GM21825 (cell line): ENCODE measurements at regions not wholly inside any gene's neighbourhood (a gene's known extent, or its start where the extent isn't known, plus 50 kb on each side); places are given as distances from the start of the nearest gene placed in this dataset.

Source experiments
- ATAC-seq: cut with Tn5 transposase; IDR thresholded peaks from one replicate; pipeline ENCODE4 v1.9.1; 2021; ENCODE audit warnings: mild to moderate bottlenecking, moderate library complexity; ENCODE audit not compliant: unreplicated experiment

- ATAC-seq = no peak
Measured at GRCh38 chr16:86791287-86792035, 213.1 kb downstream of the FOXL1 start.

- no peak for ATAC-seq
Measured at GRCh38 chr16:86794216-86794864, 216.0 kb downstream of the FOXL1 start.

- no peak for ATAC-seq
Measured at GRCh38 chr16:86797700-86798099, 219.4 kb downstream of the FOXL1 start.

GRCh38 chr16:86798247-86799041 lies 220.1 kb downstream of the FOXL1 start:
- no peak for ATAC-seq

GRCh38 chr16:86799367-86799766 lies 221.0 kb downstream of the FOXL1 start:
- no peak for ATAC-seq

GRCh38 chr16:86800894-86801293 lies 222.5 kb downstream of the FOXL1 start:
- ATAC-seq = no peak

GRCh38 chr16:86802013-86802412 lies 223.7 kb downstream of the FOXL1 start:
- ATAC-seq = no peak

- no peak for ATAC-seq
Measured at GRCh38 chr16:86805188-86805587, 226.8 kb downstream of the FOXL1 start.

- ATAC-seq = no peak
Measured at GRCh38 chr16:86806181-86806837, 228.0 kb downstream of the FOXL1 start.

- ATAC-seq = no peak
Measured at GRCh38 chr16:86806838-86807351, 228.5 kb downstream of the FOXL1 start.

GRCh38 chr16:86808863-86809444 lies 230.6 kb downstream of the FOXL1 start:
- no peak for ATAC-seq

- ATAC-seq = no peak
Measured at GRCh38 chr16:86809458-86809955, 231.2 kb downstream of the FOXL1 start.

GRCh38 chr16:86810062-86810461 lies 231.7 kb downstream of the FOXL1 start:
- ATAC-seq = no peak

- no peak for ATAC-seq
Measured at GRCh38 chr16:86812363-86812970, 234.1 kb downstream of the FOXL1 start.

GRCh38 chr16:86814256-86814655 lies 235.9 kb downstream of the FOXL1 start:
- no peak for ATAC-seq

GRCh38 chr16:86816930-86817625 lies 238.7 kb downstream of the FOXL1 start:
- ATAC-seq = no peak

- no peak for ATAC-seq
Measured at GRCh38 chr16:86818671-86819532, 240.6 kb downstream of the FOXL1 start.

- ATAC-seq = no peak
Measured at GRCh38 chr16:86819533-86819892, 241.2 kb downstream of the FOXL1 start.

- ATAC-seq = no peak
Measured at GRCh38 chr16:86821895-86822294, 243.5 kb downstream of the FOXL1 start.
